GM12892 (cell line): ENCODE measurements at regions not wholly inside any gene's neighbourhood (a gene's known extent, or its start where the extent isn't known, plus 50 kb on each side); places are given as distances from the start of the nearest gene placed in this dataset.

ENCODE experiments used
- POLR2A ChIP-seq: IDR thresholded peaks from 2 replicates; pipeline ENCODE4 v1.6.1; 2011; ENCODE audit warnings: low read depth, low read length, control low read depth
- POLR2AphosphoS5 ChIP-seq: IDR thresholded peaks from 2 replicates; pipeline ENCODE4 v1.6.1; 2011; ENCODE audit warnings: low read depth, low read length, control low read depth

GRCh38 chr13:94860981-94861407 is 148.6 kb upstream of the SOX21 start:
- TF ChIP-seq POLR2AphosphoS5 (no peak), POLR2A (no peak)
